ENCODE measurements at regions not wholly inside any gene's neighbourhood (a gene's known extent, or its start where the extent isn't known, plus 50 kb on each side); places are given as distances from the start of the nearest gene placed in this dataset.

DNA sequence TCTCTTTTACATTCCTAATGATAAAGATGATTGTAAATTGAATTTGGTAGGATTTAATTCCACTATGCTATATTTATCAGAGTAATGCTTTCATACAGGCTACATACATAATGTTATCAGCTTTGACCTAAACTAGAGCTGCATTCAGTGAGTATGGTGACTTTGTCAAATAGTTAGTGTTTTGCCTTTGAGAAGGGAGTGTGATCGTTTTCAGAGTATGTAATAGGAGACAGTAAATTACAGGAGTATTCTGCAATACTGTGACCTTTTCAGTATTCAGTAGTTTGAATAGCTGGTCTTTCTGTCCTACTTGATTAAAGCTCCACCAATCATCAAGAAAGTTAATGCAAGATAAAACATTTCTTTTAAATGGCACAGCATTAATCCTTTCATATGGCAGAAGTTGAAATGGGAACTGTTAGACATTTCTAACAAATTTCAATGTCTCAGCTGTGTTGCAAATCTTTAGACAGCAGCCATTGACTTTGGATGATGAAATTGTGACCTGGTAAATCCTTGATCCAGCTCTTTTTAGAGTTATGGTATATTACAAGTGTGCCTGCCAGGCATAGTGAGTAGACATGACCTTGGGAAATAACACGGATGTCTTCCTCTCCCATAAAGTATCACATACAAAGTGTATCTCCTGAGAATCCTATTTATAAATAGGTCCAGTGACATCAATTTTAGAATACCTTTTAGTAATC, 455.3 kb downstream of the KCTD8 start:
- Histone ChIP-seq H3K27ac (ENCODE audit: low read length) (no peak overlapping the region), H3K4me3 (ENCODE audit: low read length) (no peak overlapping the region), H3K9ac (ENCODE audit: low read length) (no peak overlapping the region), H3K4me1 (ENCODE audit: low read length) (no peaks in the 10 kb centered on the region), H3K9me3 (replicated peaks; ENCODE audit: insufficient read depth, low read length) (no peaks in the 10 kb centered on the region), H3K27me3 (replicated peaks; ENCODE audit: insufficient read depth, low read length) (no peaks in the 10 kb centered on the region), H4K20me1 (ENCODE audit: insufficient read depth, low read length) (no peaks in the 10 kb centered on the region; the same call in 1 of the 2 replicates), H3K9me2 (replicated peaks; ENCODE audit: insufficient read depth, low read length) (no peaks in the 10 kb centered on the region; the same call in 1 of the 2 replicates), H3F3A (ENCODE audit: insufficient read depth, low read length) (no peaks in the 10 kb centered on the region), H3K36me3 (replicated peaks; ENCODE audit: insufficient read depth, low read length) (no peaks in the 10 kb centered on the region), H3K4me2 (ENCODE audit: low read depth, low read length) (no peak overlapping the region), H3K79me2 (ENCODE audit: low read length) (no peaks in the 10 kb centered on the region), H2AFZ (ENCODE audit: low read length) (no peak overlapping the region)
- DNase-seq = no peak
- TF ChIP-seq EZH2phosphoT487 (IDR thresholded peaks at IDR 0.05; ENCODE audit: low read length) = no peak
- TF ChIP-seq, protein P1, sequence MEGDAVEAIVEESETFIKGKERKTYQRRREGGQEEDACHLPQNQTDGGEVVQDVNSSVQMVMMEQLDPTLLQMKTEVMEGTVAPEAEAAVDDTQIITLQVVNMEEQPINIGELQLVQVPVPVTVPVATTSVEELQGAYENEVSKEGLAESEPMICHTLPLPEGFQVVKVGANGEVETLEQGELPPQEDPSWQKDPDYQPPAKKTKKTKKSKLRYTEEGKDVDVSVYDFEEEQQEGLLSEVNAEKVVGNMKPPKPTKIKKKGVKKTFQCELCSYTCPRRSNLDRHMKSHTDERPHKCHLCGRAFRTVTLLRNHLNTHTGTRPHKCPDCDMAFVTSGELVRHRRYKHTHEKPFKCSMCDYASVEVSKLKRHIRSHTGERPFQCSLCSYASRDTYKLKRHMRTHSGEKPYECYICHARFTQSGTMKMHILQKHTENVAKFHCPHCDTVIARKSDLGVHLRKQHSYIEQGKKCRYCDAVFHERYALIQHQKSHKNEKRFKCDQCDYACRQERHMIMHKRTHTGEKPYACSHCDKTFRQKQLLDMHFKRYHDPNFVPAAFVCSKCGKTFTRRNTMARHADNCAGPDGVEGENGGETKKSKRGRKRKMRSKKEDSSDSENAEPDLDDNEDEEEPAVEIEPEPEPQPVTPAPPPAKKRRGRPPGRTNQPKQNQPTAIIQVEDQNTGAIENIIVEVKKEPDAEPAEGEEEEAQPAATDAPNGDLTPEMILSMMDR (IDR thresholded peaks at IDR 0.05; ENCODE audit: low read length) = no peak
- TF ChIP-seq EZH2 (optimal IDR thresholded peaks at IDR 0.05; ENCODE audit: low read depth, low read length) = no peak

DNA sequence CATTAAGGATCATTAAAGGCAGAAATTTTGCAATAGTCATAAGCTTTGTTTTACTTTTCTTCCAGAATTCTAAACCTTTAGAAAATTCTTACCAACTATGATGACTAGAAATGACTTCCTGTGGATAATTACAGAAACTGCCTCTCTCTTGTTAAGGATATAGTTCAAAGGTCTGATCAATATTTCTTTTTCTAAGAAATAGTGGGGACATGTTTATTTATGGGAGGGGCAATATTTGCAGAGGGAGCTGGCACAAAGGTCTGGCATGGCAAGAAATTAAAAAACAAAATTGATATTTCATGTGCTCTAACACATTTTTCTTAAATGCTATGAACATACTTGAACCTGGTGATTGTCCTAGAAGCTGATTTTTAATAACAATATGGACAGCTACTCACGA, 448.9 kb downstream of the KCTD8 start:
- no peak overlapping the region for H3K4me2 ChIP-seq (ENCODE audit: low read depth, low read length)
- no peaks in the 10 kb centered on the region for H3K4me1 ChIP-seq (ENCODE audit: low read length)
- no peak for TF ChIP-seq EZH2phosphoT487 (IDR thresholded peaks at IDR 0.05; ENCODE audit: low read length)
- TF ChIP-seq, protein P1 (IDR thresholded peaks at IDR 0.05; ENCODE audit: low read length) = no peak
- TF ChIP-seq EZH2 (optimal IDR thresholded peaks at IDR 0.05; ENCODE audit: low read depth, low read length) = no peak
- H3K79me2 ChIP-seq (ENCODE audit: low read length) = no peaks in the 10 kb centered on the region
- H2AFZ ChIP-seq (ENCODE audit: low read length) = no peak overlapping the region
- no peaks in the 10 kb centered on the region for H3K9me3 ChIP-seq (replicated peaks; ENCODE audit: insufficient read depth, low read length)
- no peak overlapping the region for H3K9ac ChIP-seq (ENCODE audit: low read length)
- H3K27me3 ChIP-seq (replicated peaks; ENCODE audit: insufficient read depth, low read length) = no peaks in the 10 kb centered on the region
- H3K27ac ChIP-seq (ENCODE audit: low read length) = no peak overlapping the region
- no peaks in the 10 kb centered on the region for H3K36me3 ChIP-seq (replicated peaks; ENCODE audit: insufficient read depth, low read length)
- no peaks in the 10 kb centered on the region; the same call in 1 of the 2 replicates for H4K20me1 ChIP-seq (ENCODE audit: insufficient read depth, low read length)
- H3K4me3 ChIP-seq (ENCODE audit: low read length) = no peak overlapping the region
- DNase-seq = no peak
- H3F3A ChIP-seq (ENCODE audit: insufficient read depth, low read length) = no peaks in the 10 kb centered on the region
- no peaks in the 10 kb centered on the region for H3K9me2 ChIP-seq (replicated peaks; ENCODE audit: insufficient read depth, low read length)

DNA sequence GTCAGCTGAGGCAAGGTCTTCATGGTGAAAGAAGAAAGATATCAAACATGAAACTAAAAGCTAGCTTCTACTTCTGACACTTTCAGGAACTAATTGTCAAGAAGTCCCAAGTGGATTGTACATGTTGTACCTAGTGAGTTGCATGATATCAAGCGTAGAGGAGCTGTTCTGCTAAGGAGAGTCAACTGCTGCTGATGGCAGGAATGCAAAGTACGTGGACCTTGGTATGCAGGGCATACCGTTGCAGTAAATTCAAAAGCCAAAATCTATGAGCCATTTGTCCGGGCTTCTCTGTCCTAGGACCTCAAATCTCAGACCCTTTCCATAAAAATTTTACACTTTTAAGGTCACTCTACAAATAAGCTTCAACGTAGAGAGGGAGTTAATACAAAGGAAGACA, 446.2 kb downstream of the KCTD8 start:
- DNase-seq = no peak
- no peaks in the 10 kb centered on the region for H3K4me1 ChIP-seq (ENCODE audit: low read length)
- H3K79me2 ChIP-seq (ENCODE audit: low read length) = no peaks in the 10 kb centered on the region
- H3K27ac ChIP-seq (ENCODE audit: low read length) = no peak overlapping the region
- TF ChIP-seq, protein P1 (IDR thresholded peaks at IDR 0.05; ENCODE audit: low read length) = no peak
- TF ChIP-seq EZH2 (optimal IDR thresholded peaks at IDR 0.05; ENCODE audit: low read depth, low read length) = no peak
- H4K20me1 ChIP-seq (ENCODE audit: insufficient read depth, low read length) = no peaks in the 10 kb centered on the region; the same call in 1 of the 2 replicates
- no peaks in the 10 kb centered on the region for H3K27me3 ChIP-seq (replicated peaks; ENCODE audit: insufficient read depth, low read length)
- H3K9ac ChIP-seq (ENCODE audit: low read length) = no peak overlapping the region
- no peak overlapping the region for H3K4me3 ChIP-seq (ENCODE audit: low read length)
- no peaks in the 10 kb centered on the region for H3K36me3 ChIP-seq (replicated peaks; ENCODE audit: insufficient read depth, low read length)
- no peak overlapping the region for H3K4me2 ChIP-seq (ENCODE audit: low read depth, low read length)
- no peaks in the 10 kb centered on the region for H3F3A ChIP-seq (ENCODE audit: insufficient read depth, low read length)
- no peaks in the 10 kb centered on the region for H3K9me3 ChIP-seq (replicated peaks; ENCODE audit: insufficient read depth, low read length)
- H3K9me2 ChIP-seq (replicated peaks; ENCODE audit: insufficient read depth, low read length) = no peaks in the 10 kb centered on the region
- no peak overlapping the region for H2AFZ ChIP-seq (ENCODE audit: low read length)

All from MM.1S (cell line).